Endothelial cell (in vitro differentiated cells): ENCODE measurements at regions not wholly inside any gene's neighbourhood (a gene's known extent, or its start where the extent isn't known, plus 50 kb on each side); places are given as distances from the start of the nearest gene placed in this dataset.

Experiments
- DNase-seq: peaks from one replicate; pipeline ENCODE4 v3.0.0; 2021; ENCODE audit warnings: low spot score
- H3K27ac Mint-ChIP-seq: one replicate; pipeline ENCODE4 v1.8.0; 2021; ENCODE audit warnings: mixed read lengths, inconsistent platforms; ENCODE audit not compliant: unreplicated experiment
- H3K27me3 Mint-ChIP-seq: one replicate; pipeline ENCODE4 v1.8.0; 2021; ENCODE audit warnings: mild to moderate bottlenecking, moderate library complexity, mixed read lengths, inconsistent platforms; ENCODE audit not compliant: unreplicated experiment
- H3K36me3 Mint-ChIP-seq: one replicate; pipeline ENCODE4 v1.8.0; 2021; ENCODE audit warnings: mild to moderate bottlenecking, low read depth, mixed read lengths, inconsistent platforms; ENCODE audit not compliant: unreplicated experiment
- H3K4me1 Mint-ChIP-seq: one replicate; pipeline ENCODE4 v1.8.0; 2021; ENCODE audit warnings: mild to moderate bottlenecking, mixed read lengths, inconsistent platforms; ENCODE audit not compliant: unreplicated experiment
- H3K4me3 Mint-ChIP-seq: one replicate; pipeline ENCODE4 v1.8.0; 2021; ENCODE audit warnings: mild to moderate bottlenecking, mixed read lengths, inconsistent platforms; ENCODE audit not compliant: unreplicated experiment
- H3K9me3 Mint-ChIP-seq: one replicate; pipeline ENCODE4 v1.8.0; 2021; ENCODE audit warnings: mixed read lengths, inconsistent platforms; ENCODE audit not compliant: unreplicated experiment
- TF ChIP-seq, protein P1 (sequence below): fragments of 200-600 bp; sonication (generic); IDR thresholded peaks from one replicate; pipeline ENCODE4 v1.5.0; 2021; ENCODE audit warnings: antibody characterized with exemption; ENCODE audit not compliant: unreplicated experiment

DNA sequence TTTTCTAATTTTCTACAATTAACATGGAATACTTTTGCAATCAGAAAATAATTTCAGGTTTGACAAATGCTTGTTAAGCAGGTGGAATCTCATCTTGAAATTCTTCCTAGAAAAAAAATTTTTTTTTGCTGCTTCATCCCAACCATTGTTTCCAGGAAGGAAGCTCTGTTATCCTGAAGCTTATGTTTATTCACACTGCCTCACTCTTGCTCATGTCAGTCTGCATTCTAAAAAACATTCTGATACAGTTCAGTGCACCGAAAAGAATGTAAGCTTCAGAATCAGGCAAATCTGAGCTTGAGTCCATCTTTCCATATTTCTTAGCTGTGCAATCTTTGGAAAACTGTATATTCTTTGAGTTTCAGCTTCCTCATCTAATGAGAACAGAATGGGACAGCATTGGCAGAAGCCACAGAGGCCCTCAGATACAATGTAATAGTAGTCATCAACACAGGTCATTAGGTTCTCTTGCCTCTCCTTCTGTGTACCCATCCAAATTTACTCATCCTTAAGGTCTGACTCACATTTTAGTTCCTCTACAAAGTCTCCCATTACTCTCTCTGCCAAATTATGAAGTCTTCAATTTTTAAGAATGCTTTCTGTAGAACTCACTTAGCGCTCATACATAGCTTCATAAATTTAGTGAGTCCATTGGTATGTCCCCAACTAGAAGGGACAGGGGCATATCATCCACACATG, 881.8 kb upstream of the NR2F2 start:
- DNase-seq: no peak
- H3K4me1 Mint-ChIP-seq: peaks cover 17% of the 10 kb centered on the region

DNA sequence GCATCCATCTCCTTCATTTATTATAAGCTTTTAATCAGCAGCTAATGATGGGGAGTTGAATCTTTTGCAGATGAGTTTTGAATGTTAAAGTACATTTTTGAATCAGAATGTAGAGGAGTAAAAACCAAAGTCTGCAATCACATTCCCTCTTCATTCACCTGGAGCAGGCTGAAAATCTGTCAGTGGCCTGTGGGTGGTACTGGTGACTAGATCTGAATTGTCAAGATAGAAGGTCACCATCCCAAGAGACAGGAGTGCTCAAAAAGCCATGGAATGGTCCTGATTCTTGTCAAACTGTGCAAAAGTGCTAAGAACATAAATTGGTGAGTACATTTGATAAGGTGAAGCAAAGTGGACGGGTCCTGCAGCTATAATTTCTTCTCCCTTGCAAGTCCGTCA, 881.3 kb upstream of the NR2F2 start:
- DNase-seq: no peak
- H3K36me3 Mint-ChIP-seq: no peaks in the 10 kb centered on the region
- TF ChIP-seq, protein P1, sequence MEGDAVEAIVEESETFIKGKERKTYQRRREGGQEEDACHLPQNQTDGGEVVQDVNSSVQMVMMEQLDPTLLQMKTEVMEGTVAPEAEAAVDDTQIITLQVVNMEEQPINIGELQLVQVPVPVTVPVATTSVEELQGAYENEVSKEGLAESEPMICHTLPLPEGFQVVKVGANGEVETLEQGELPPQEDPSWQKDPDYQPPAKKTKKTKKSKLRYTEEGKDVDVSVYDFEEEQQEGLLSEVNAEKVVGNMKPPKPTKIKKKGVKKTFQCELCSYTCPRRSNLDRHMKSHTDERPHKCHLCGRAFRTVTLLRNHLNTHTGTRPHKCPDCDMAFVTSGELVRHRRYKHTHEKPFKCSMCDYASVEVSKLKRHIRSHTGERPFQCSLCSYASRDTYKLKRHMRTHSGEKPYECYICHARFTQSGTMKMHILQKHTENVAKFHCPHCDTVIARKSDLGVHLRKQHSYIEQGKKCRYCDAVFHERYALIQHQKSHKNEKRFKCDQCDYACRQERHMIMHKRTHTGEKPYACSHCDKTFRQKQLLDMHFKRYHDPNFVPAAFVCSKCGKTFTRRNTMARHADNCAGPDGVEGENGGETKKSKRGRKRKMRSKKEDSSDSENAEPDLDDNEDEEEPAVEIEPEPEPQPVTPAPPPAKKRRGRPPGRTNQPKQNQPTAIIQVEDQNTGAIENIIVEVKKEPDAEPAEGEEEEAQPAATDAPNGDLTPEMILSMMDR: no peak
- H3K27me3 Mint-ChIP-seq: no peaks in the 10 kb centered on the region
- H3K4me3 Mint-ChIP-seq: no peak overlapping the region
- peaks cover 23% of the 10 kb centered on the region for H3K4me1 Mint-ChIP-seq
- H3K27ac Mint-ChIP-seq: no peak overlapping the region
- no peaks in the 10 kb centered on the region for H3K9me3 Mint-ChIP-seq

More for the DNA sequence above, 881.8 kb upstream of the NR2F2 start:
- Mint-ChIP-seq H3K4me3 (no peak overlapping the region), H3K27ac (no peak overlapping the region), H3K27me3 (no peaks in the 10 kb centered on the region), H3K9me3 (no peaks in the 10 kb centered on the region), H3K36me3 (no peaks in the 10 kb centered on the region)
- TF ChIP-seq, protein P1: no peak

DNA sequence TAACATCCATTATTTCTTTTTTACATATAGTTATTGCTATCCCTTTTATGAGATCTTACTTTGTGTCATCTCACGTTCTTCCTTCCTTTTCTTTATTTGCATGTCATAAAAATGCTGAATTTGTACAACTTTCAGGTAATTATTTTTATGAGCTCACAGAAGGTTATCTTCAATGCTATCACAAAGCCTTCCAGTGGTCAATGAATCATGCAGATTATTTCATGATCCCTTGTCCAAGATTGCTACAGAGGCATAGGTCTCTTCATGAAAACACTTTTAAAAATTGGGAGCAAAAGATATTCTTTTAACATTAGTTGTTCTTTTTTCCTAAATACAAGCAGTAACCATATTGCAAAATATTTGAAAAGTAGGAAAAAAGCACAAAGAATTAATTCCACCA, 880.1 kb upstream of the NR2F2 start:
- Mint-ChIP-seq H3K9me3 (no peaks in the 10 kb centered on the region), H3K27ac (no peak overlapping the region)

DNA sequence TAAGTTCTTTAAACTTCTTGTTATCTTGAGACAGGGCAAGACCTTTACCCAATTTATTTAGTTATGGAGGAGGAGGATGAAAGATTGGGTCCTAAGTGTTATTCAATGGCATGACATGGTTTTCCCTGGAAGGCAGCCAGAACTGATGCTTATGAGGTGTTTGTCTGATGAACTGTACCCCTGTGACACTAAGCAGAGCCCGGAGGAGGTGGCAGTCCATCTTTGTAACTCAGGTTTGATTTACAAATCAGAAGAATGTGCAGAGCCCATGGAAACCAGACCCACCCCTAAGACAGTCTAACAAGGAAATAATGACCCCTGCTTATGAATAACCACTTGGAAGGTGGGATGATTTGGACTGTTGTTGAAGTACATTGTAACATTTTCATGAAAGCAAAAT, 878.6 kb upstream of the NR2F2 start:
- Mint-ChIP-seq H3K4me1 (peaks cover 44% of the 10 kb centered on the region), H3K27ac (no peak overlapping the region), H3K27me3 (no peaks in the 10 kb centered on the region), H3K4me3 (no peak overlapping the region), H3K36me3 (no peaks in the 10 kb centered on the region), H3K9me3 (no peaks in the 10 kb centered on the region)
- TF ChIP-seq, protein P1: no peak
- DNase-seq: no peak

More for the DNA sequence above, 880.1 kb upstream of the NR2F2 start:
- DNase-seq: no peak
- Mint-ChIP-seq H3K4me3 (no peak overlapping the region), H3K4me1 (peaks cover 34% of the 10 kb centered on the region), H3K27me3 (no peaks in the 10 kb centered on the region), H3K36me3 (no peaks in the 10 kb centered on the region)
- TF ChIP-seq, protein P1: no peak

DNA sequence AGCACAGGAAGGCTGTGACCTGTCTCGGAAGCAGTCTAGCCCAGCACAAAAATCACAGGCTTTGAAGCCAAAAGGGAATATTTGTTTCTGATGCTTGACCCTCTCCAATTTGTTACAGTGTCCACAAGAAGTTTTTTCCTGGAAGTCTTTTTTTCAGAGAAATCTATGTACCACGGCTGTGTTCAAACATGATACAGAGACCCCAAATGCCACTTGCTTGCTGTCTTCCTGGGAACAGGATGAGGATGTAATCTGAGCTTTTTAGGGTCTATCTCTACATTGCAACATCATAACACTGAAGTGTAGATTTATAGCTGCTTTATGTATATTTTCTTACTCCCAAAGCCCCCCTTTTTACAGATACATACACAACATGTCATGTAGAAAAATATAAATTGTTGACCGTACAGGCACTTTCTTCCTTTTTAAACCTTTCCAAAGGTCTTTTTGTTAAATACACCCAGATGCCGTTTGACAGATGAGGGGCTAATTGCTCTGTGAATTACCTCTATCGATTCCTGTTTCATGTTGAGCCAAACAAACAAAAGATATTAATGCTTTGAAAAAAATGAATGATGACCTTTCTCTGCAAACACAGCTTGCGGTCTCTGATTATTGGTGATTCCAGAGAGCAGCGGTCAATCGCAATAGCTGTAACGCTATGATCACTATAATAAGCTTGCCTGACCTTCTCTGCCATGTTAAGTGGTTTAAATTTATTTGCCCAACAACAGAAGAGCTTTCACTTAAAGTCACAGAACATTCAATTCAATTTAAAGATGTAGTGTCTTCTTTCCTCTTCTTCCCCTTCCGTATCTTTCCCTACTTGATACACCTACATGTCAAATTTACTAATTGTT, 875.9 kb upstream of the NR2F2 start:
- H3K27me3 Mint-ChIP-seq: no peaks in the 10 kb centered on the region
- TF ChIP-seq, protein P1: no peak
- no peak overlapping the region for H3K27ac Mint-ChIP-seq
- H3K9me3 Mint-ChIP-seq: no peaks in the 10 kb centered on the region
- H3K36me3 Mint-ChIP-seq: no peaks in the 10 kb centered on the region
- no peak for DNase-seq
- H3K4me1 Mint-ChIP-seq: peaks cover 54% of the 10 kb centered on the region
- no peak overlapping the region for H3K4me3 Mint-ChIP-seq
